HL-60 (cell line): ENCODE measurements at regions not wholly inside any gene's neighbourhood (a gene's known extent, or its start where the extent isn't known, plus 50 kb on each side); places are given as distances from the start of the nearest gene placed in this dataset.

Source experiments
- CTCF ChIP-seq: IDR thresholded peaks from one replicate; pipeline ENCODE4 v1.5.1; 2011; ENCODE audit warnings: low read length, control low read depth, inconsistent platforms; ENCODE audit not compliant: insufficient read depth
- REST ChIP-seq: IDR thresholded peaks from 2 replicates; pipeline ENCODE4 v1.6.1; 2012; ENCODE audit warnings: low read depth; ENCODE audit not compliant: insufficient replicate concordance

DNA sequence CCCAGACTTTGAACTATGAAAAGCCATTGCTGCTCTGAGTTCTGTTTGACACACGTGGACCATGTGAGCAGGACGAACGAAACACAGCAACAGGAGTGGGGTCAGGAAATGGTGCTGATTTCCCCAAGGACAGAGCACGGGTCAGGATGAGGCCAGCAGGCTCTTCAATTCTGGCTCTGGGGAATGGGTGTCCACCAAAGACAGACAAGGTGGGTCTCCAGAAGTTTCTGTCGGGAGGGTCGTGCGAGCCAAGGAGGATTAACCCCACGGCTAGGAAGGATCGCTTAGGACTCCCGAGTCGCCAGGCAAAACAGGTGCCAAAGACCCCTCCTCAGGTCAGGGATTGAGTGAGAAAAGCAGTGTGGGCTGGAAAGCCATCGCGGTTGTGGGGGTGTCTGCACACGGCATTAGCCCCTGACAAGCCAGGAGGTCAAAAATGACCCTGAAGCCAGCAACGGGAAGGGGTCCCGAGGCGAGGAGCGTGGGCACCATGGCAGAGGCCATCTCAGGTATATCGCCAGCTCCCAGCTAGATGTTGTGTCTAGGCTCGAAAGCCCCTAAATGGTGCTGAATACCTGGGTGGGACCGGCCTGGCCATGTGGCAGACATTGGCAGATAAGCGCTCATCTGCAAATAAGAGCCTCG lies 213.9 kb upstream of the SALL3 start:
- no peak for TF ChIP-seq REST
- no peak for TF ChIP-seq CTCF
